HEK293 (cell line): ENCODE measurements at regions not wholly inside any gene's neighbourhood (a gene's known extent, or its start where the extent isn't known, plus 50 kb on each side); places are given as distances from the start of the nearest gene placed in this dataset.
A peak's percentile ranks its signal among the peaks of the same experiment; 100 is the strongest.

ENCODE experiments used
- CTCF ChIA-PET: fragments of 350-600 bp; formaldehyde crosslinking; extraction: SDS; loops from one replicate; lab custom pipeline; 2021; ENCODE audit warnings: antibody characterized with exemption; lab: Yijun Ruan, JAX
- POLR2A ChIA-PET: fragments of 300-600 bp; formaldehyde crosslinking; extraction: SDS; loops from one replicate; lab custom pipeline; 2020; ENCODE audit warnings: antibody characterized with exemption, inconsistent platforms; lab: Yijun Ruan, JAX
- H3K27ac ChIP-seq: fragments of 200-500 bp; sonication (Bioruptor generic); 2 replicates; pipeline ENCODE4 v1.5.1; 2014; ENCODE audit warnings: low read depth, low read length, control low read depth, inconsistent platforms; ENCODE audit errors: extremely low read depth
- H3K36me3 ChIP-seq, 2 experiments: fragments of 200-500 bp in 1 of 2; sonication (Bioruptor generic) in 1 of 2; 1 replicate in 1 of 2; 2 replicates in 1 of 2; pipeline ENCODE4 v1.5.1; 2014 to 2017; ENCODE audit warnings: inconsistent platforms in 2 of 2, low read length in 2 of 2; ENCODE audit not compliant: control insufficient read depth in 2 of 2, insufficient read depth in 1 of 2
- H3K4me1 ChIP-seq: fragments of 200-500 bp; sonication (Bioruptor generic); 2 replicates; pipeline ENCODE4 v1.5.1; 2014; ENCODE audit warnings: mild to moderate bottlenecking, low read length, inconsistent platforms; ENCODE audit not compliant: control insufficient read depth, insufficient read depth
- H3K4me3 ChIP-seq: 2 replicates; pipeline ENCODE4 v1.5.1; 2011; ENCODE audit warnings: low read depth, mild to moderate bottlenecking, control low read depth, low read length, moderate library complexity
- H3K9me3 ChIP-seq: fragments of 200-500 bp; sonication (Bioruptor generic); 2 replicates; pipeline ENCODE4 v1.5.1; 2014; ENCODE audit warnings: low read depth, low read length, inconsistent platforms; ENCODE audit not compliant: control insufficient read depth, insufficient read depth
- BCL11B ChIP-seq: fragments of 450-650 bp; formaldehyde crosslinking; IDR thresholded peaks from 2 replicates; pipeline ENCODE4 v1.5.1; 2016; ENCODE audit warnings: low read depth, missing biosample characterization, missing genetic modification characterization
- EGR2 ChIP-seq: fragments of 450-650 bp; formaldehyde crosslinking; IDR thresholded peaks from 2 replicates; pipeline ENCODE4 v1.5.1; 2016; ENCODE audit warnings: low read depth, missing biosample characterization, missing genetic modification characterization
- HOXD13 ChIP-seq: sonication (generic); formaldehyde crosslinking; IDR thresholded peaks from 2 replicates; pipeline ENCODE4 v1.8.0; 2022; ENCODE audit warnings: missing genetic modification reagents, borderline replicate concordance
- KLF16 ChIP-seq: fragments of 450-650 bp; formaldehyde crosslinking; IDR thresholded peaks from 2 replicates; pipeline ENCODE4 v1.5.1; 2017; ENCODE audit warnings: missing biosample characterization, missing genetic modification characterization
- KLF8 ChIP-seq: fragments of 450-650 bp; formaldehyde crosslinking; IDR thresholded peaks from 2 replicates; pipeline ENCODE4 v1.5.1; 2016; ENCODE audit warnings: missing biosample characterization, missing genetic modification characterization
- MZF1 ChIP-seq: fragments of 450-650 bp; formaldehyde crosslinking; IDR thresholded peaks from 2 replicates; pipeline ENCODE4 v1.5.1; 2017; ENCODE audit warnings: missing biosample characterization, missing genetic modification characterization, borderline replicate concordance
- PRDM1 ChIP-seq: fragments of 450-650 bp; formaldehyde crosslinking; IDR thresholded peaks from 2 replicates; pipeline ENCODE4; 2016; ENCODE audit warnings: missing biosample characterization, missing genetic modification characterization
- RBAK ChIP-seq: fragments of 450-650 bp; formaldehyde crosslinking; IDR thresholded peaks from 2 replicates; pipeline ENCODE4 v1.5.1; 2016; ENCODE audit warnings: missing biosample characterization, missing genetic modification characterization
- TRIM28 ChIP-seq: IDR thresholded peaks from 2 replicates; pipeline ENCODE4 v1.6.1; 2011; ENCODE audit warnings: low read length, control low read depth, borderline replicate concordance
- WT1 ChIP-seq: fragments of 450-650 bp; formaldehyde crosslinking; IDR thresholded peaks from 2 replicates; pipeline ENCODE4 v1.5.1; 2016; ENCODE audit warnings: missing biosample characterization, missing genetic modification characterization
- ZFHX2 ChIP-seq: fragments of 450-650 bp; formaldehyde crosslinking; conservative IDR thresholded peaks from 2 replicates; pipeline ENCODE4 v1.5.1; 2016; ENCODE audit warnings: missing biosample characterization, missing genetic modification characterization
- ZFP69B ChIP-seq: fragments of 450-650 bp; formaldehyde crosslinking; IDR thresholded peaks from 2 replicates; pipeline ENCODE4 v1.5.1; 2016; ENCODE audit warnings: missing biosample characterization, missing genetic modification characterization
- ZNF121 ChIP-seq: fragments of 450-650 bp; formaldehyde crosslinking; IDR thresholded peaks from 2 replicates; pipeline ENCODE4 v1.5.1; 2016; ENCODE audit warnings: missing biosample characterization, missing genetic modification characterization
- ZNF248 ChIP-seq: fragments of 450-650 bp; formaldehyde crosslinking; IDR thresholded peaks from 2 replicates; pipeline ENCODE4 v1.5.1; 2017; ENCODE audit warnings: missing biosample characterization, missing genetic modification characterization
- ZNF311 ChIP-seq: fragments of 450-650 bp; formaldehyde crosslinking; IDR thresholded peaks from 2 replicates; pipeline ENCODE4 v1.5.1; 2017; ENCODE audit warnings: missing biosample characterization, missing genetic modification characterization, borderline replicate concordance
- ZNF335 ChIP-seq: fragments of 450-650 bp; formaldehyde crosslinking; conservative IDR thresholded peaks from 2 replicates; pipeline ENCODE4 v1.5.1; 2016; ENCODE audit warnings: missing biosample characterization, missing genetic modification characterization
- ZNF341 ChIP-seq: fragments of 450-650 bp; formaldehyde crosslinking; IDR thresholded peaks from 2 replicates; pipeline ENCODE4; 2016; ENCODE audit warnings: low read depth, missing biosample characterization, missing genetic modification characterization
- ZNF521 ChIP-seq: fragments of 450-650 bp; formaldehyde crosslinking; IDR thresholded peaks from 2 replicates; pipeline ENCODE4 v1.5.1; 2017; ENCODE audit warnings: missing biosample characterization, mild to moderate bottlenecking, missing genetic modification characterization
- ZNF571 ChIP-seq: fragments of 450-650 bp; formaldehyde crosslinking; IDR thresholded peaks from 2 replicates; pipeline ENCODE4 v1.5.0; 2017; ENCODE audit warnings: missing biosample characterization, missing genetic modification characterization
- ZNF658 ChIP-seq: fragments of 450-650 bp; formaldehyde crosslinking; IDR thresholded peaks from 2 replicates; pipeline ENCODE4; 2016; ENCODE audit warnings: missing biosample characterization, missing genetic modification characterization
- ZNF660 ChIP-seq: fragments of 450-650 bp; IDR thresholded peaks from 2 replicates; pipeline ENCODE4 v1.5.1; 2018; ENCODE audit warnings: missing biosample characterization, mild to moderate bottlenecking, missing genetic modification characterization
- ZNF670 ChIP-seq: fragments of 450-650 bp; formaldehyde crosslinking; IDR thresholded peaks from 2 replicates; pipeline ENCODE4 v1.5.1; 2016; ENCODE audit warnings: missing biosample characterization, missing genetic modification characterization, low read depth
- ZSCAN18 ChIP-seq: fragments of 450-650 bp; formaldehyde crosslinking; IDR thresholded peaks from 2 replicates; pipeline ENCODE4 v1.5.1; 2016; ENCODE audit warnings: missing biosample characterization, missing genetic modification characterization

- H3K4me3 ChIP-seq = no peak overlapping the region
- POLR2A ChIA-PET = interaction anchor here (0.6 kb wide), 1 partner anchor 1447 kb away, joined by 3 read pairs; the partner anchor contains the start of gene ANTXR1
- TF ChIP-seq ZNF311 (tag by site-specific recombination) (no peak), ZNF248 (no peak), ZNF521 (tag by site-specific recombination) (no peak), PRDM1 (tag by site-specific recombination) (no peak), ZNF121 (tag by site-specific recombination) (no peak), BCL11B (tag by site-specific recombination) (no peak), HOXD13 (CRISPR knock-in tag) (no peak)
These were observed 169.2 kb downstream of the ETAA1 start for GRCh38 chr2:67566285-67566684.

GRCh38 chr2:67566958-67567635 is 170.0 kb downstream of the ETAA1 start:
- ChIA-PET POLR2A (no interaction called here), CTCF (no interaction called here)
- no peak overlapping the region for H3K4me3 ChIP-seq
- peaks cover 4% of the 10 kb centered on the region for H3K4me1 ChIP-seq
- H3K36me3 ChIP-seq = no peaks in the 10 kb centered on the region
- no peaks in the 10 kb centered on the region for H3K9me3 ChIP-seq
- H3K27ac ChIP-seq = no peak overlapping the region
- 0 out of 2 replicates have a peak, but pooled peaks have one; percentile 17 for TF ChIP-seq ZNF335 (tag by site-specific recombination)
- peak; percentile 88 for TF ChIP-seq ZFHX2 (tag by site-specific recombination)
- TF ChIP-seq TRIM28 = no peak
- TF ChIP-seq ZNF658 (tag by site-specific recombination) = no peak
- TF ChIP-seq ZNF341 (tag by site-specific recombination) = peak; percentile 71
- TF ChIP-seq ZNF660 (tag by site-specific recombination) = no peak
- TF ChIP-seq EGR2 (tag by site-specific recombination) = peak; percentile 84
- peak; percentile 46; the same call in 1 of the 2 replicates for TF ChIP-seq KLF16

More at GRCh38 chr2:67566285-67566684, 169.2 kb downstream of the ETAA1 start:
- CTCF ChIA-PET = interaction anchor here (0.5 kb wide), 1 partner anchor 80 kb away, joined by 7 read pairs; no protein-coding TSS in a partner anchor
- Histone ChIP-seq H3K9me3 (no peaks in the 10 kb centered on the region), H3K4me1 (peaks cover 9% of the 10 kb centered on the region), H3K27ac (no peak overlapping the region; the same call in 1 of the 2 replicates), H3K36me3 (no peaks in the 10 kb centered on the region)

DNA sequence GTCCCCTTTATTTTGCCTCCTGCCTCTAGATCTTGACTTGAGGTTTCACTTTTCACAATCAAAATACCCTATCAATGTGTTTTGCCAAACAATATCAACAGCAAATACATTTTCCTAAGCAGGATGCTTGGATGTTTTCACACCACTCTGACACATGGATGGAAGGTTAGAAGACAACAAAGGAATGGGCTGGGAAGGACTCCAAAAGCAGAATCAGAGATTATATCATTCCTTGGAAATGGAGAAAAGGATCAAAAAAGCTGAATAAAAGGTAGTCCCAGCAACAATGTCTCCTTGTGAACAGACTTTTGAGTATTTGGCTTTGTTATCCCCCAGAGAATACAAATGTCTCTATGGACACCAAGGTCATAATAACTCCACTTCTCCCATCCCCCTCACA is 170.8 kb downstream of the ETAA1 start:
- no peak overlapping the region for H3K4me3 ChIP-seq
- no peak overlapping the region for H3K27ac ChIP-seq
- no peaks in the 10 kb centered on the region for H3K36me3 ChIP-seq
- ChIA-PET CTCF (interaction anchor here (0.7 kb wide), 1 partner anchor 1143 kb away, joined by 3 read pairs; no protein-coding TSS in a partner anchor), POLR2A (no interaction called here)
- peaks cover 4% of the 10 kb centered on the region for H3K4me1 ChIP-seq
- H3K9me3 ChIP-seq = no peaks in the 10 kb centered on the region
- TF ChIP-seq KLF16 (no peak), MZF1 (no peak), PRDM1 (tag by site-specific recombination) (no peak), KLF8 (no peak), ZNF670 (no peak), RBAK (tag by site-specific recombination) (no peak), ZFP69B (tag by site-specific recombination) (no peak), ZNF571 (tag by site-specific recombination) (no peak), WT1 (tag by site-specific recombination) (no peak), ZSCAN18 (tag by site-specific recombination) (no peak)
